ENCODE measurements at regions not wholly inside any gene's neighbourhood (a gene's known extent, or its start where the extent isn't known, plus 50 kb on each side); places are given as distances from the start of the nearest gene placed in this dataset.
"Not testable (repeated sequence)": the region's sequence is repeated elsewhere in the genome, so short reads cannot be mapped to it uniquely, and the experiment has no call there.

DNA sequence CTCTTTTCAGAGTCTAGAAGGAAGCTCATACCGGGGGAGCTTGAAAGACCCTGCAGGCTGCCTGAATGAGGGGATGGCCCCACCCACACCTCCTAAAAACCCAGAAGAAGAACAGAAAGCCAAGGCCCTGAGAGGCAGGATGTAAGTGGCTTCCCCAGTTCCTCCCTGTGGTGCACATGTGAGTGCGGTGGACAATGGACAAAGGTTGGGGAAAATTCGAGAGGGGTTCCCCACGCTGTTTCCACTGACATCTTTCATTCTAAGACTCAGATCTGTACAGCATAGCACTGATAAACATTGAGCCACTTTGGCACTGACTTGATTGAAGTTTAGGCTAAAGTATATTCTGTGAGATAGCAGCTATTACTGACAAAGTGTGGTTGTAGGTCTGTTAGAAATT lies 79.5 kb upstream of the UMPS start:
- Histone ChIP-seq H3K36me3 (peaks cover 24% of the 10 kb centered on the region), H3K9me3 (ENCODE audit: severe bottlenecking) (no peaks in the 10 kb centered on the region), H3K4me3 (ENCODE audit: low read depth, low read length) (no peak overlapping the region), H3K27ac (no peak overlapping the region), H3K27me3 (ENCODE audit: insufficient read depth, low read depth, severe bottlenecking) (no peaks in the 10 kb centered on the region)
- TF ChIP-seq, protein P1, sequence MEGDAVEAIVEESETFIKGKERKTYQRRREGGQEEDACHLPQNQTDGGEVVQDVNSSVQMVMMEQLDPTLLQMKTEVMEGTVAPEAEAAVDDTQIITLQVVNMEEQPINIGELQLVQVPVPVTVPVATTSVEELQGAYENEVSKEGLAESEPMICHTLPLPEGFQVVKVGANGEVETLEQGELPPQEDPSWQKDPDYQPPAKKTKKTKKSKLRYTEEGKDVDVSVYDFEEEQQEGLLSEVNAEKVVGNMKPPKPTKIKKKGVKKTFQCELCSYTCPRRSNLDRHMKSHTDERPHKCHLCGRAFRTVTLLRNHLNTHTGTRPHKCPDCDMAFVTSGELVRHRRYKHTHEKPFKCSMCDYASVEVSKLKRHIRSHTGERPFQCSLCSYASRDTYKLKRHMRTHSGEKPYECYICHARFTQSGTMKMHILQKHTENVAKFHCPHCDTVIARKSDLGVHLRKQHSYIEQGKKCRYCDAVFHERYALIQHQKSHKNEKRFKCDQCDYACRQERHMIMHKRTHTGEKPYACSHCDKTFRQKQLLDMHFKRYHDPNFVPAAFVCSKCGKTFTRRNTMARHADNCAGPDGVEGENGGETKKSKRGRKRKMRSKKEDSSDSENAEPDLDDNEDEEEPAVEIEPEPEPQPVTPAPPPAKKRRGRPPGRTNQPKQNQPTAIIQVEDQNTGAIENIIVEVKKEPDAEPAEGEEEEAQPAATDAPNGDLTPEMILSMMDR (IDR thresholded peaks at IDR 0.05; ENCODE audit: low read depth, low read length), result no peak
- no peak for DNase-seq

DNA sequence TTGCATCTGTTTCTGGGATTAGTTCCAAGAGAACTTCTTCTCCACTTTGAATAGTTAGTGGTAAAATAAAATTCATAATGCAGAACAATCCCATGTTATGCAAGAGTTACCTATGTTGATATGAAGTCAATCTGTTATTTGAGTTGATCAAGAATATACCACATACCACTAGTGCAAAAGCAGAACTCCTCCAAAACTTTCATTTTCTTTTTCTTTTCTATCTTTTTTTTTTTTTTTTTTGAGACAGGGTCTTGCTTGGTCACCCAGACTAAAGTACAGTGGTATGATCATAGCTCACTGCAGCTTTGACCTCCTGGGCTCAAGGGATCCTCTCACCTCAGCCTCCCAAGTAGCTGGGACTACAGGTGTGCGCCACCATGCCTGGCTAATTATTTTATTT lies 78.8 kb upstream of the UMPS start:
- not testable (repeated sequence) for H3K4me3 ChIP-seq (ENCODE audit: low read depth, low read length); H3K9me3 ChIP-seq (ENCODE audit: severe bottlenecking); H3K27me3 ChIP-seq (ENCODE audit: insufficient read depth, low read depth, severe bottlenecking); H3K27ac ChIP-seq; DNase-seq
- H3K36me3 ChIP-seq, result peaks cover 25% of the 10 kb centered on the region

DNA sequence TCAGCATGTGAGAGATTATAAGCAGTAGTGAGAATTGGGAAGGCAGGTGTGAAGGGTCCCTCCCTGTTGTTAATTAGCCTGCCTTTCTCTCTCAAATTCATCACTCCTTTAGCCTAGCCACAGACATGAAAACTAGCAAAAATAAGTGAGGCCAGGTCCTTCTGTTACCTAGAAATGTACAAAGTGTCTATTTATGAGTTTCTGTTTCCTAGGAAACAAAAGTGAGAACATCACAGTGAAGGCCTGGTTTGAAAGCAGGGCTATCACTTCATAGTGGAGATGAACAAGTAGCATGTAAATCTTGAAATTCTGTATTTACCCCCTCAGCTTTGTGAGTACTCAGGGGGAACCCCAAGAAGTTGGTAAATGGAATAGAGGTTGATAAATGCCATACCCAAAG lies 78.2 kb upstream of the UMPS start:
- no peaks in the 10 kb centered on the region for H3K9me3 ChIP-seq (ENCODE audit: severe bottlenecking)
- DNase-seq, result no peak
- TF ChIP-seq, protein P1 (IDR thresholded peaks at IDR 0.05; ENCODE audit: low read depth, low read length), result no peak
- H3K36me3 ChIP-seq, result peaks cover 25% of the 10 kb centered on the region
- H3K4me3 ChIP-seq (ENCODE audit: low read depth, low read length), result no peak overlapping the region
- H3K27me3 ChIP-seq (ENCODE audit: insufficient read depth, low read depth, severe bottlenecking), result no peaks in the 10 kb centered on the region
- H3K27ac ChIP-seq, result no peak overlapping the region

DNA sequence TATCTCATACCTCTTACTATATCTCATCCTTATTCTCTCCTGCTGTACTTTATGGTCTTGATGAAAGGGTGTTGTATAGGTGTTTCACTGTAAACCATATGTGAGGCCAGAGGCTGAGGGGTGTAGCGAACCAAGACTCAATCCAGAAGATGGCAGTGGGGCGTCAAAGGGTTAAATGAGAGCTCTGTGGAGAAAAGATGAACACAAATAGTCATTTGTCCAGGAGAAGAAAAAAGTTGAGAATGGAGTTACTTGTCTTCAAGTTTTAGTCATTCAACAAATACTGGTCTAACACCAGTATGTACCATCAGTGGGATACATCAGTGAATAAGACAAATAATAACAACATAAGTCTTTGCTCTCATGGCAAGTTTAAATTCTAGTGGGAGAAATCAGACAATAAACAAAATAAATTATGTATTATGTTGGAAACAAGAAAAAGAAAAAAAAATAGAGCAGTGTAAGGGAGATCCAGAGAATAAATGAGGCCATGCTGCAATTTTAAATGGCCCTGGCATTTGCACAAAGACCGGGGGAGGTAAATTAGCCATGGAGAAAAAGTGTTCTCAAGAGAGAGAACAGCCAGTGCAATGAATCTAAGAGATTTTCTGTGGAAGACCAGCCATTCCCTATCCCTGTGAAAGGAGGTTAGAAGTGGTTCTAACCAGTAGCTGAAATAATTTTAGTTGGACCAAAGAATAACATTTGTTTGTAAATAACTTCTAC lies 77.0 kb upstream of the UMPS start:
- DNase-seq, result no peak
- Histone ChIP-seq H3K27me3 (ENCODE audit: insufficient read depth, low read depth, severe bottlenecking) (no peaks in the 10 kb centered on the region), H3K36me3 (peaks cover 33% of the 10 kb centered on the region), H3K9me3 (ENCODE audit: severe bottlenecking) (no peaks in the 10 kb centered on the region), H3K4me3 (ENCODE audit: low read depth, low read length) (no peak overlapping the region), H3K27ac (no peak overlapping the region)
- TF ChIP-seq, protein P1 (IDR thresholded peaks at IDR 0.05; ENCODE audit: low read depth, low read length), result no peak

DNA sequence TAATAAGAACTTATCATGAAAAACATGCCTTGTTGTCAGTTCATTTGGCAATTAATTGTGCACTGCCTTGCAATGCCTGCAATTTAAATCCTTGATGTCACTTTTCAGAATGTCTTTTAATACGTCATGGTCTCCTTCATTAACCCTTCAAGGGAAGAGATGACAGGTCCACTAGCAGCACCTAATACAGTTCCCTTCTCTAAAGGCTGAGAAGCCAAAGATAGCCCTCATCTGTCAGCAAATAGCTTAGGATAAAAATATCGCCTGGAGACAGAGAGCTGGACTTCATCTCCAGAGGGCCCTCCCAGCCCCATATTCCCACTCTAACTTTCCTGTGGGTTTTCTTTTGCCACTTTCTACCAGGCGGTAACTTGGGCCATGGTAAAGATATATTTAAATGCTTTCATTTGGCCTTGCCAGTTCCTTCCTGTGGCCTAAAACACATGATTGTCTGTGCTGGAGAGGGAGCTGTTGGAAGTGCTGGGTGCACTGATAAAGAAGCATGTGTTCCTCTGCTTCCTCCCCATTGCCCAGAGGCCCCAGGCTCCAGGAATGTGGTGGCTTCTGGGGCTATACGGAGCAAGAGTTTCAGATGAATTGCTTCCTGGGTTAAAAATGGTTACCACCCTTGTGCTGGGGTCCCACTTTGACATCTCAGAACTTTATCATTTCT lies 76.3 kb upstream of the UMPS start:
- DNase-seq, result no peak
- H3K27ac ChIP-seq, result no peak overlapping the region
- no peaks in the 10 kb centered on the region for H3K27me3 ChIP-seq (ENCODE audit: insufficient read depth, low read depth, severe bottlenecking)
- H3K9me3 ChIP-seq (ENCODE audit: severe bottlenecking), result no peaks in the 10 kb centered on the region
- H3K36me3 ChIP-seq, result peaks cover 40% of the 10 kb centered on the region
- TF ChIP-seq, protein P1 (IDR thresholded peaks at IDR 0.05; ENCODE audit: low read depth, low read length), result no peak
- H3K4me3 ChIP-seq (ENCODE audit: low read depth, low read length), result no peak overlapping the region

DNA sequence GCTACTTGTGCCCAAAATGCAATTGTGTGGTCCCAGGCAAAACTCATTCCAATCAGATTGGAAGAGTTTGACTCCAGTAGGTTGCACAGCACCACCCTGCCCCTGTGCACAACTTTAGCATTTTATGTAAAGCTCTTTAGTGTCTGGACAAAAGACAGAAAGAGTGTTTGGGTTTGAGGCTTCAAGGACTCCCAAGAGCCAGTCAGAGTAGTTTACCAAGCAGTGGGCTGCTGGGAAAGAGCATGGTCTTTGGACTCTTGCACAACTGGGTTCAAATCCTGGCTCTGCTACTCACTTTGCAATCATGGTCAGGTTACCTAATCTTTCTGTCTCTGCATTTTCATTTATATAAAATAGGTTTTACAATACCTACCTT lies 75.8 kb upstream of the UMPS start:
- TF ChIP-seq, protein P1 (IDR thresholded peaks at IDR 0.05; ENCODE audit: low read depth, low read length), result no peak
- Histone ChIP-seq H3K9me3 (ENCODE audit: severe bottlenecking) (no peaks in the 10 kb centered on the region), H3K27me3 (ENCODE audit: insufficient read depth, low read depth, severe bottlenecking) (no peaks in the 10 kb centered on the region), H3K4me3 (ENCODE audit: low read depth, low read length) (no peak overlapping the region), H3K36me3 (peaks cover 43% of the 10 kb centered on the region), H3K27ac (no peak overlapping the region)
- no peak for DNase-seq
